BJ (cell line): ENCODE measurements at regions not wholly inside any gene's neighbourhood (a gene's known extent, or its start where the extent isn't known, plus 50 kb on each side); places are given as distances from the start of the nearest gene placed in this dataset.
"Not testable (repeated sequence)": the region's sequence is repeated elsewhere in the genome, so short reads cannot be mapped to it uniquely, and the experiment has no call there.

Experiments
- CTCF ChIA-PET: fragments of 350-600 bp; formaldehyde crosslinking; extraction: SDS; loops from one replicate; lab custom pipeline; 2021; ENCODE audit warnings: antibody characterized with exemption, inconsistent platforms; lab: Yijun Ruan, JAX
- POLR2A ChIA-PET: fragments of 300-600 bp; sonication (Branson Sonifier 250); formaldehyde crosslinking; extraction: SDS; loops from one replicate; lab custom pipeline; 2021; ENCODE audit warnings: antibody characterized with exemption; lab: Charles Lee
- DNase-seq: peaks from one replicate; pipeline ENCODE4 v3.0.0-alpha.2; 2011; ENCODE audit warnings: low read depth
- H3K27me3 ChIP-seq: 2 replicates; pipeline ENCODE4 v1.6.0; 2011; ENCODE audit warnings: low read length; ENCODE audit not compliant: control insufficient read depth, insufficient read depth
- H3K36me3 ChIP-seq: 2 replicates; pipeline ENCODE4 v1.5.1; 2011; ENCODE audit warnings: low read length; ENCODE audit not compliant: control insufficient read depth, insufficient read depth
- H3K4me3 ChIP-seq: 2 replicates; pipeline ENCODE4 v1.5.1; 2011; ENCODE audit warnings: low read depth, mild to moderate bottlenecking, control low read depth, low read length
- CTCF ChIP-seq: IDR thresholded peaks from 2 replicates; pipeline ENCODE4 v1.5.1; 2011; ENCODE audit warnings: low read depth, mild to moderate bottlenecking, control low read depth, inconsistent platforms, low read length, moderate library complexity; ENCODE audit not compliant: insufficient read depth

- no peaks in the 10 kb centered on the region for H3K36me3 ChIP-seq
- TF ChIP-seq CTCF = no peak
- no peak for DNase-seq
- H3K4me3 ChIP-seq = no peak overlapping the region
- ChIA-PET CTCF (no interaction called here), POLR2A (no interaction called here)
- no peaks in the 10 kb centered on the region for H3K27me3 ChIP-seq
Observed at GRCh38 chr6:164086076-164086887, 671.8 kb downstream of the QKI start.

- POLR2A ChIA-PET = no interaction called here
- CTCF ChIA-PET = no interaction called here
- no peak for DNase-seq
Observed at GRCh38 chr6:164085091-164086075, 670.9 kb downstream of the QKI start.

GRCh38 chr6:164079275-164079600 lies 664.7 kb downstream of the QKI start:
- H3K36me3 ChIP-seq = no peaks in the 10 kb centered on the region
- ChIA-PET CTCF (no interaction called here), POLR2A (no interaction called here)
- no peak overlapping the region for H3K4me3 ChIP-seq
- H3K27me3 ChIP-seq = no peaks in the 10 kb centered on the region
- DNase-seq = no peak
- TF ChIP-seq CTCF = no peak

More at GRCh38 chr6:164085091-164086075, 670.9 kb downstream of the QKI start:
- no peaks in the 10 kb centered on the region for H3K36me3 ChIP-seq
- no peaks in the 10 kb centered on the region for H3K27me3 ChIP-seq
- no peak for TF ChIP-seq CTCF
- no peak overlapping the region for H3K4me3 ChIP-seq

GRCh38 chr6:164078532-164079274 lies 664.2 kb downstream of the QKI start:
- CTCF ChIA-PET = no interaction called here
- TF ChIP-seq CTCF = no peak
- POLR2A ChIA-PET = no interaction called here
- H3K27me3 ChIP-seq = no peaks in the 10 kb centered on the region
- no peak for DNase-seq
- no peaks in the 10 kb centered on the region for H3K36me3 ChIP-seq
- no peak overlapping the region for H3K4me3 ChIP-seq

- CTCF ChIA-PET = interaction anchor here (0.6 kb wide), 1 partner anchor 409 kb away, joined by 3 read pairs; no protein-coding TSS in a partner anchor
- POLR2A ChIA-PET, DNase-seq, H3K4me3 ChIP-seq, H3K27me3 ChIP-seq, H3K36me3 ChIP-seq: not testable (repeated sequence)
Observed at GRCh38 chr6:164076818-164077532, 662.5 kb downstream of the QKI start.
